ENCODE measurements at regions not wholly inside any gene's neighbourhood (a gene's known extent, or its start where the extent isn't known, plus 50 kb on each side); places are given as distances from the start of the nearest gene placed in this dataset.

DNA sequence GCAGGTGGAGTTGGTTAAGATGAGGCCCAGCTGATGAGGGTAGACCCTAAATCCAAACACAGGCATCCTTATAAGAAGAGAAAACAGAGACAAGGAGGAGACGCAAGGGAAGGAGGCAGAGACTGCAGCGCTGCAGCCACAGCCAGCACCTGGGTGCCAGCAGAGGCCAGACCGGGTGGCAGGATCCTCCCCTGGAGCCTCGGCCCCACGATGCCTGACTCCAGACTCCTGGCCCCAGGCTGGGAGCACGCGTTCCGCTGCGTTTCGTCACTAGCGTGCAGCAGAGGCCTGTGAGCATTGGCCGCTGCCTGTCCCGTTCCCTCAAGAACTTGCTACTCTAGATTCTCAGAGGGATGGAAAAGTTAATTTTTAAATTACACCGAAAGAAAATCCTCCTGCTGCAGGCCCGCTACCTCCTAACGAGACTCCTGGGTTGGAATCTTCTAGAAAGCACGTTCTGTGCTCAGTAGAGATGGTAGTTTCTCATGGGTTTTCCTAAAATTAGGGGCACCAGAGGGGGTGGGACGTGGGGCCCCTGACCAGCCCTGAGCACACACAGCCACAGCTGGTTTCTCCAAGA is 57.7 kb upstream of the FBRSL1 start:
- peaks cover 35% of the 10 kb centered on the region for H3K27me3 Mint-ChIP-seq (ENCODE audit: low read depth, unreplicated experiment)
- H3K27ac Mint-ChIP-seq (ENCODE audit: unreplicated experiment) = no peak overlapping the region
- no peaks in the 10 kb centered on the region for H3K36me3 ChIP-seq (ENCODE audit: insufficient read depth, low read length)
- no peaks in the 10 kb centered on the region for H3K79me2 ChIP-seq (ENCODE audit: insufficient read depth, low read length)
- no peak overlapping the region for H3K4me3 ChIP-seq (ENCODE audit: insufficient read depth, low read depth, low read length)
- DNase-seq (ENCODE audit: low read depth) = no peak
- no peaks in the 10 kb centered on the region for H3K9me3 ChIP-seq (ENCODE audit: insufficient read depth, low read depth, low read length)
- H3K9ac ChIP-seq (ENCODE audit: low read length) = no peak overlapping the region
- FAIRE-seq = no peak
- H2AFZ ChIP-seq (ENCODE audit: low read depth, low read length) = no peak overlapping the region
- H3K36me3 Mint-ChIP-seq (ENCODE audit: low read depth, unreplicated experiment) = peaks cover 7% of the 10 kb centered on the region
- no peaks in the 10 kb centered on the region for H3K4me1 ChIP-seq (ENCODE audit: insufficient read depth, low read length)
- H3K4me1 Mint-ChIP-seq (ENCODE audit: low read depth, unreplicated experiment) = peaks cover 9% of the 10 kb centered on the region
- peaks cover 26% of the 10 kb centered on the region for H3K27me3 ChIP-seq (ENCODE audit: insufficient read depth, low read length)
- no peaks in the 10 kb centered on the region for H4K20me1 ChIP-seq (ENCODE audit: insufficient read depth, low read length)
- no peak overlapping the region for H3K4me2 ChIP-seq (ENCODE audit: low read length)
- no peak overlapping the region for H3K4me3 Mint-ChIP-seq (ENCODE audit: unreplicated experiment)
- no peak overlapping the region for H3K27ac ChIP-seq (ENCODE audit: low read depth, low read length)
- H3K9me3 Mint-ChIP-seq (ENCODE audit: unreplicated experiment) = peaks cover 5% of the 10 kb centered on the region
- TF ChIP-seq, protein P1, sequence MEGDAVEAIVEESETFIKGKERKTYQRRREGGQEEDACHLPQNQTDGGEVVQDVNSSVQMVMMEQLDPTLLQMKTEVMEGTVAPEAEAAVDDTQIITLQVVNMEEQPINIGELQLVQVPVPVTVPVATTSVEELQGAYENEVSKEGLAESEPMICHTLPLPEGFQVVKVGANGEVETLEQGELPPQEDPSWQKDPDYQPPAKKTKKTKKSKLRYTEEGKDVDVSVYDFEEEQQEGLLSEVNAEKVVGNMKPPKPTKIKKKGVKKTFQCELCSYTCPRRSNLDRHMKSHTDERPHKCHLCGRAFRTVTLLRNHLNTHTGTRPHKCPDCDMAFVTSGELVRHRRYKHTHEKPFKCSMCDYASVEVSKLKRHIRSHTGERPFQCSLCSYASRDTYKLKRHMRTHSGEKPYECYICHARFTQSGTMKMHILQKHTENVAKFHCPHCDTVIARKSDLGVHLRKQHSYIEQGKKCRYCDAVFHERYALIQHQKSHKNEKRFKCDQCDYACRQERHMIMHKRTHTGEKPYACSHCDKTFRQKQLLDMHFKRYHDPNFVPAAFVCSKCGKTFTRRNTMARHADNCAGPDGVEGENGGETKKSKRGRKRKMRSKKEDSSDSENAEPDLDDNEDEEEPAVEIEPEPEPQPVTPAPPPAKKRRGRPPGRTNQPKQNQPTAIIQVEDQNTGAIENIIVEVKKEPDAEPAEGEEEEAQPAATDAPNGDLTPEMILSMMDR (IDR thresholded peaks at IDR 0.05; ENCODE audit: insufficient read depth, low read depth, low read length) = no peak
- TF ChIP-seq EZH2 (IDR thresholded peaks at IDR 0.05; ENCODE audit: insufficient read depth, low read length) = no peak

DNA sequence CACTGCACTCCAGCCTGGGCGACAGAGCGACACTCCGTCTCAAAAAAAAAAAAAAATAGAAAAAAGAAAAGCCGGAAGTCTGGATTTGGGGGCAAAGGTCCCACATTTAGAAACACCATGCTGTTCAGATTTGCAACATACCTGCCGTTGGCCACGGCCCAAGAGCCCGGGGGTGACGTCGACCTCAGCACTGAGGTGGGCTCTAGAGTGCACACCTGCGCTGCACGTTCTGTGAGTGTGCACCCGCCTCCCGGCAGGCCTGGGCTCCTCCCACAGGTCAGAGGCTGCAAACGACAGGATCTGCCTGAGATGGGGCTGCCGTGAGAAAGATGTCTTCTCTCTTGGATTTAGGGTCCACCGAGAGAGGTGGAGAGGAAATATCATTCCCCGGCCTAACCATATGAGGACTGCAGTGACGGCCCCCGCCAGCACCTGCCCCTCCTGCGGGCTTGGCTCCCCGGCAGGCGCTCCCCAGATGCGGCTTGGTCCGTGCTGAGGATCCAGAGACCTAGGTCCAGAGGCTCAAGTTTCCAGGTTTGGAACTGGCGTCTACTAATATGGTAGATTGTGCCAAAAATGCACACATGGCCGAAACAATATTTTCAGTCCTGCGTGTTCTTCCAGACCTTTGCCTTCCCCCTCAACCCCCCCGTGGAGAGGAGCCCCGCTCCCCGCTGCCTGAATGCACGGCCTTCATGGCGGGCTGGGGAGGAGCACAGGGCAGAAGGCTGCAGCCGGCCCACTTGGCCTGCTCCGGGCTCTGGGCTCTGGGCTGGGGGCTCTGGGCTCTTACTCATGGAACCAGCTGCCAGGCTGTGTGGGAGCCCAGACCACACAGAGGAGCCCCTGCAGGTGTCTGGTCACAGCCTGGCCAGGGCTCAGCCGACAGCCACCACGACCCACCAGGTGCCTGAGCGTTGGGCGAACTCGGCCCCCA is 58.8 kb upstream of the FBRSL1 start:
- H3K9me3 Mint-ChIP-seq (ENCODE audit: unreplicated experiment) = peaks cover 5% of the 10 kb centered on the region
- H3K4me2 ChIP-seq (ENCODE audit: low read length) = no peak overlapping the region
- H3K79me2 ChIP-seq (ENCODE audit: insufficient read depth, low read length) = no peaks in the 10 kb centered on the region
- H3K4me1 ChIP-seq (ENCODE audit: insufficient read depth, low read length) = no peaks in the 10 kb centered on the region
- no peak overlapping the region for H3K4me3 ChIP-seq (ENCODE audit: insufficient read depth, low read depth, low read length)
- no peaks in the 10 kb centered on the region for H4K20me1 ChIP-seq (ENCODE audit: insufficient read depth, low read length)
- no peak overlapping the region for H3K27ac Mint-ChIP-seq (ENCODE audit: unreplicated experiment)
- no peak overlapping the region for H2AFZ ChIP-seq (ENCODE audit: low read depth, low read length)
- peaks cover 8% of the 10 kb centered on the region for H3K36me3 Mint-ChIP-seq (ENCODE audit: low read depth, unreplicated experiment)
- no peak overlapping the region for H3K9ac ChIP-seq (ENCODE audit: low read length)
- peaks cover 9% of the 10 kb centered on the region for H3K4me1 Mint-ChIP-seq (ENCODE audit: low read depth, unreplicated experiment)
- FAIRE-seq (no peak), DNase-seq (ENCODE audit: low read depth) (no peak)
- no peaks in the 10 kb centered on the region for H3K36me3 ChIP-seq (ENCODE audit: insufficient read depth, low read length)
- H3K4me3 Mint-ChIP-seq (ENCODE audit: unreplicated experiment) = no peak overlapping the region
- H3K27ac ChIP-seq (ENCODE audit: low read depth, low read length) = no peak overlapping the region
- H3K9me3 ChIP-seq (ENCODE audit: insufficient read depth, low read depth, low read length) = no peaks in the 10 kb centered on the region
- no peak for TF ChIP-seq EZH2 (IDR thresholded peaks at IDR 0.05; ENCODE audit: insufficient read depth, low read length)
- TF ChIP-seq, protein P1 (IDR thresholded peaks at IDR 0.05; ENCODE audit: insufficient read depth, low read depth, low read length) = no peak
- H3K27me3 Mint-ChIP-seq (ENCODE audit: low read depth, unreplicated experiment) = peaks cover 43% of the 10 kb centered on the region
- peaks cover 20% of the 10 kb centered on the region for H3K27me3 ChIP-seq (ENCODE audit: insufficient read depth, low read length)

Data from astrocyte (in vitro differentiated cells and primary cell).